ENCODE measurements at regions not wholly inside any gene's neighbourhood (a gene's known extent, or its start where the extent isn't known, plus 50 kb on each side); places are given as distances from the start of the nearest gene placed in this dataset.

GRCh38 chr3:171980578-171981270, 58.7 kb upstream of the FNDC3B start:
- TF ChIP-seq GATA2 (IDR thresholded peaks at IDR 0.05; ENCODE audit: low read depth, low read length) (no peak), GATA3 (IDR thresholded peaks at IDR 0.05; ENCODE audit: low read depth, low read length) (no peak)
